ENCODE measurements at regions not wholly inside any gene's neighbourhood (a gene's known extent, or its start where the extent isn't known, plus 50 kb on each side); places are given as distances from the start of the nearest gene placed in this dataset.

DNA sequence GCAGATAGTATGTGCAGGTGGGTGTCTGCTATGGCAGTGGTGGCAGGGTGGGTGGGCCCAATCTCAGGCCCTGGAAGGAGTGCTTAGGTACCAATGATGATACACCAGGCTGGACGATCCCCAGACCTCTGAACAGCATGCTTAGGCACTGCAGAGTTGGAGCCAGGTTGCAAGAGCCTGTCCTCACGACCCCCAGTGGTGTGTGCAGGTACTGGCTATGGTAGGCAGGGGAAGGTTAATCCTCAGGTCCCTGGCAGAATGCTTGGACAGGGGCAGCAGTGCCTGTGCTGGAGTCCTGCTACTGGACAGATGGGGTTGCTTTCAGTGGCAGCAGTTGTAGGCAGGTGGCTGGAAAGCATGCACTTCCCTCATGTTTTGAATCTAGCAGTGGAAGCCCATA lies 100.5 kb upstream of the NEK7 start:
- peaks cover 11% of the 10 kb centered on the region for H3K4me1 Mint-ChIP-seq
- no peak for DNase-seq
- H3K9me3 Mint-ChIP-seq (ENCODE audit: low read depth): no peaks in the 10 kb centered on the region
- H3K27ac Mint-ChIP-seq: no peak overlapping the region
- CTCF ChIA-PET: interaction anchor here (1.0 kb wide), 1 partner anchor 17 kb away, joined by 3 read pairs; no protein-coding TSS in a partner anchor
- ATAC-seq: no peak
- H3K4me3 Mint-ChIP-seq: no peak overlapping the region
- peaks cover 5% of the 10 kb centered on the region for H3K27me3 Mint-ChIP-seq
- H3K36me3 Mint-ChIP-seq: peaks cover 10% of the 10 kb centered on the region

DNA sequence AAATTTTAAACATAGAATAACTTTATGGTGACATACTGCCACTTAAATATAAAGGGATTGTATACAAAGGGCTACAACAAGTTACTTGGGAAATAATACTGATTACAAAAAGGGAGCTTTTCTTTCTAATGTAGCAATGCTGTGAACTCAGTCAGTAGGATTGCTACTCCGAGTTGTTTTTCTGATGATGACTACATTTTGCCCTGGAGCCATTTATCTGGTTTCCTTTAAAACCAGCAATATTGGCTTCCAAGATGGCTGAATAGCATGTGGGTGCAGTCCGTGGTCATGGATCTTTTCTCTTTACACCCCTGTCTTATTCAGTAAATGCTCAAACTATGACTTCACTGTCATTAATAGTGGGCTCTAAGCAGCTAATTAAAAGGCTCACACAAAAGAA lies 92.6 kb upstream of the NEK7 start:
- Mint-ChIP-seq H3K36me3 (no peaks in the 10 kb centered on the region), H3K27ac (no peak overlapping the region), H3K27me3 (peaks cover 12% of the 10 kb centered on the region), H3K9me3 (ENCODE audit: low read depth) (no peaks in the 10 kb centered on the region), H3K4me1 (no peaks in the 10 kb centered on the region), H3K4me3 (no peak overlapping the region)
- ATAC-seq (no peak), DNase-seq (no peak)
- CTCF ChIA-PET: no interaction called here

DNA sequence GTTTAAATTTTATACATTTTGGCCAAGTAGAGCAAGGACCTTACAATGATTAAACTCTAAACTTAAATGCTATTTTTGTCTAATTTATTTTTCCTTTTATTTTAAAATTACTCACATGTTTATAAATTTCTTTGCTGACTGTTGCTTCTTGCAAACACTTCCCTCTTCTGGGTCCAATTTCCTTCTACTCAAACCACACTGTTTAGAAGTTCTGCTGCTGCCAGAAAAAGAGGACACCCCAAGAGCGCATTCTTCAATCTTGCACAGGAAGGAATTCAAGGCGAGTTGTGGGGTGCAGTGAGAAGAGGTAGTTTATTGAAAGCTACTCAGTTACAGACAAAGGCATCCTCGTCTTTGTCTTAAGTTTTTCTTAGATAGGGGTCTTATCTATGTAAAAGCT lies 88.5 kb upstream of the NEK7 start:
- Mint-ChIP-seq H3K4me3 (no peak overlapping the region), H3K27ac (no peak overlapping the region), H3K4me1 (no peaks in the 10 kb centered on the region), H3K27me3 (peaks cover 23% of the 10 kb centered on the region), H3K9me3 (ENCODE audit: low read depth) (no peaks in the 10 kb centered on the region), H3K36me3 (peaks cover 3% of the 10 kb centered on the region)
- ATAC-seq (no peak), DNase-seq (no peak)
- CTCF ChIA-PET: interaction anchor here (1.1 kb wide), 1 partner anchor 20 kb away, joined by 4 read pairs; no protein-coding TSS in a partner anchor

DNA sequence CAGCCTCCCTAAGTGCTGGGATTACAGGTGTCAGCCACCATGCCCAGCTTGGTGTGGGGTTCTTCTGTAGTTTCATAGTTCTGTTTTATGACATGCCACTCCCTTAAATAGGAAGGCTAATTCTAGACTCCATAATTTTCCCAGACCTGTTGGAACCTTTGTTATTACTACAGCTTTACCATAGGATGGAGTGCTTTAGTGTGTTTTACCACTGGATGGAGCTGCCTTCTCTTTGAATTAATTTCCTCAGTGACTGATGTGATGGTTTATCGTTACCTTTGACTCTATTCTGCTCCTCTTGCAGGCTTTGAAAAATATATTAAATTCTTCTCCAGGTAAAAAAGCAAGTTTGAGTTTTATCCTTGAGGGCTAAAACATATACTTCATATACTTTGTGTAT lies 84.6 kb upstream of the NEK7 start:
- H3K4me3 Mint-ChIP-seq: no peak overlapping the region

DNA sequence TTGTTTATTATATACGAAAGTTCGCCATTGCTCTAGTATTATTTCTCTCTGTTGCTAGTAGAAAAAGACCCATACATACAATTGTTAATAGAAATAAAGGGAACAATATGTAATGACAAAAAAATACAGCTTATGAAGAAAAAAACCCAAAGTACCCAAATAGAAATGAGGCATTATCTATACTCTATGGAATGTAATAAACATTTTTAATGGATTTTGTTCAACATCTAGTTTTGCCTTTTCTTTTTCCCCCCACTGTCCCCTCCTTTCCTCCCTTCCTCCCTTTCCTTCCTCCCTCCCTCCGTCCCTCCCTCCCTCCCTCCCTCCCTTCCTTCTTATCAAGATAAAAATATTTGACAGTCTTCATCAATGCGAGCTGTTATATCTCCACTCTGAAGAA lies 81.5 kb upstream of the NEK7 start:
- H3K4me1 Mint-ChIP-seq: no peaks in the 10 kb centered on the region
- DNase-seq (no peak), ATAC-seq (no peak)
- peaks cover 14% of the 10 kb centered on the region for H3K27me3 Mint-ChIP-seq
- peaks cover 3% of the 10 kb centered on the region for H3K9me3 Mint-ChIP-seq (ENCODE audit: low read depth)
- CTCF ChIA-PET: interaction anchor here (1.1 kb wide), 1 partner anchor 206 kb away, joined by 3 read pairs; no protein-coding TSS in a partner anchor
- peaks cover 6% of the 10 kb centered on the region for H3K36me3 Mint-ChIP-seq
- no peak overlapping the region for H3K4me3 Mint-ChIP-seq
- no peak overlapping the region for H3K27ac Mint-ChIP-seq

More for the DNA sequence above, 84.6 kb upstream of the NEK7 start:
- H3K4me1 Mint-ChIP-seq: no peaks in the 10 kb centered on the region
- H3K36me3 Mint-ChIP-seq: peaks cover 3% of the 10 kb centered on the region
- CTCF ChIA-PET: interaction anchor here (1.0 to 1.3 kb wide), 2 partner anchors 16 to 547 kb away, joined by 3 read pairs; no protein-coding TSS in a partner anchor
- ATAC-seq (no peak), DNase-seq (no peak)
- H3K27me3 Mint-ChIP-seq: peaks cover 22% of the 10 kb centered on the region
- H3K9me3 Mint-ChIP-seq (ENCODE audit: low read depth): no peaks in the 10 kb centered on the region
- no peak overlapping the region for H3K27ac Mint-ChIP-seq

DNA sequence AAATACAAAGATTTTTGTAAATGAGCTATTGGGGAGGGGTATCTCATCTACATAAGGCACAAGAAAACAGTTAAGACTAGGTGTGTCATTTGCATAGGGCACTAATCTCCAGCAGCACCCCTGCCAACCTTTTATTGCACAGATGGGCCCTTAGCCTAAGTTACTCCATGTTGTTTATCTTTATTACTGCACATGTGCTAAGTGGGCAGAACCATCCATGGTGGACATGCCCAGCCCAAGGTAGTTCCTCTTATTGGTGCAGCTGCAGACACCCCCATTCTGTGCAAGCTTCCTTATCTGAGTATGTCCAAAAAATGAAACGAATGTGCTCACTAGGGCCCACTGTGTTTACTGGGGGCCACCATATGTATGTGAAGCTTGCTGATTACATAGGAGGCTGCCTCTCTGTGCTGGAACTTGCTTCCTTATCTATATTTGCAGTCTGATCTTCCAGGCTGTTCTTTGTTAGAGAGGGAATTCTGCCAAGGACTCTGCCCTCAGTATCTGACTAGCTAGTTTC lies 77.3 kb upstream of the NEK7 start:
- peaks cover 2% of the 10 kb centered on the region for H3K36me3 Mint-ChIP-seq
- CTCF ChIA-PET: interaction anchor here (1.1 to 1.7 kb wide), 2 partner anchors 9 to 10 kb away, joined by 3 to 6 read pairs; no protein-coding TSS in a partner anchor
- H3K27ac Mint-ChIP-seq: no peak overlapping the region

DNA sequence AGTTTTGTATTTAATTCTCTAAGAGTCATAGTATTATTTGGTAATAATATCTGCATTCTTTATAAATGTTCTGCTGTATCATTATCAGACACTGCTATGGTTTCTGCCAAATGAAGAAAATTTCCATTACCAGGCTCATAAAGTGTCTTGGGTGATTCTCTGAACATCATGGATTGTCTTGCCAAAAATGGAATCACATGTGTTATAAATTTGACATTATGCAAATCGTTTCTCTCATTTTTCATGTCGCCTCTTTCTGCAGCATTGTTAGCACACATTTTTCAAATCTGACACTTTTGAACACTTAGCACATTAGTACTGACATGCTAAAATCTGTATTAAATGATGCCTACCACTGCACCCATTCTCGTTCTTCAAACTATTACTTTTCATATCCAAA lies 74.2 kb upstream of the NEK7 start:
- Mint-ChIP-seq H3K4me3 (no peak overlapping the region), H3K27me3 (peaks cover 3% of the 10 kb centered on the region), H3K4me1 (no peaks in the 10 kb centered on the region), H3K36me3 (peaks cover 2% of the 10 kb centered on the region), H3K27ac (no peak overlapping the region), H3K9me3 (ENCODE audit: low read depth) (peaks cover 5% of the 10 kb centered on the region)
- ATAC-seq: no peak
- DNase-seq: no peak
- CTCF ChIA-PET: no interaction called here

More for the DNA sequence above, 77.3 kb upstream of the NEK7 start:
- H3K9me3 Mint-ChIP-seq (ENCODE audit: low read depth): peaks cover 5% of the 10 kb centered on the region
- H3K4me1 Mint-ChIP-seq: no peaks in the 10 kb centered on the region
- H3K27me3 Mint-ChIP-seq: peaks cover 10% of the 10 kb centered on the region
- DNase-seq (no peak), ATAC-seq (no peak)
- no peak overlapping the region for H3K4me3 Mint-ChIP-seq

DNA sequence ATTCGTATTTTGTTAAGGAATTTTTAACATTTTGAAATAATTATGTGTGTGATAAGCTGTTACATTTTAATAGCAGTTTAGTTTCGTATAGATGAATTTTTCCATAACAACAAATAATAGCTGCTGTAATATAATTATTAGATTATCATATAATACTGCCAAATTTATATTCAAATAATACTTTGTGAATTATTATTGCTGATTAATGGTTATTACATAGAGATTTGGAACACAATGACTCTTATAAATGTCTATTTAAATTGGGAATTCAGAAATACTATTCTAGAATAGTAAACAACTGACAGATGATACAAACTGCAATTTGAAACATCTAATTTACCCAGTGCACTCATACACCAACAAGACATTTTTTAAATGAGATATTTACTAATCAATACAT lies 73.2 kb upstream of the NEK7 start:
- H3K36me3 Mint-ChIP-seq: peaks cover under 1% of the 10 kb centered on the region
- CTCF ChIA-PET: no interaction called here
- peaks cover 3% of the 10 kb centered on the region for H3K9me3 Mint-ChIP-seq (ENCODE audit: low read depth)
- no peak for ATAC-seq
- H3K27me3 Mint-ChIP-seq: peaks cover 3% of the 10 kb centered on the region
- no peak for DNase-seq
- H3K27ac Mint-ChIP-seq: no peak overlapping the region
- peaks cover 4% of the 10 kb centered on the region for H3K4me1 Mint-ChIP-seq
- H3K4me3 Mint-ChIP-seq: no peak overlapping the region

DNA sequence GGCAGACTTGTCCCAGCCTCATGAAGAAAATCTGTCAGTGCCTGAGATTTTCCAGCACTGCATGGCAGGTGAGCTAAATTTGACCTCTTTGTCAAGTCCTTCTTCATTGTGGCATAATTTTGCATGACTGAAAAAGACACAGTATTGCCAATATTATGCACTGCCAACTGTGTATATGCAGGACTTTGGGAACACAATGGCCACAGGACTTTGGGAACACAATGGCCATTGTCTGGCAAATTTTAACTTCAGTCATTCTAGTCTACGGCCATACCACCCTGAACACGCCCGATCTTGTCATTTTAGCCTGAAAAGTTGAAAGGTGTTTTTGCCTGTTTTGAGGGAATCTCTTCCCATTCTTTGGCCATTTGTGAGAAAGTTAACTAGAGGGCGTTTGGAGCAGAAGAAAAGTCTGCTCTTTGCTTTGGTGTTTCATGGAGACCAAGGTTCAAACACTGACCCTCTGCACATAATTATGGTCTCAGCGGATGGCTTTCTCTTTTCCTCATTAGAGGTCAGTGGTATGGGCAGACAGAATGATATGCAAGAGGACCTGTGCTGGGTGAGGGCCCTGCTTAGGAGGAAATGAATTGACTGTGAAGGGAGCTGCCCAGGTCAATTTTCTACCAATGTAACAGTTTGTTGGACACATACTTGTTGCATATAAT lies 72.4 kb upstream of the NEK7 start:
- Mint-ChIP-seq H3K36me3 (no peaks in the 10 kb centered on the region), H3K4me3 (no peak overlapping the region), H3K27ac (no peak overlapping the region), H3K9me3 (ENCODE audit: low read depth) (peaks cover 2% of the 10 kb centered on the region), H3K4me1 (peaks cover 8% of the 10 kb centered on the region), H3K27me3 (peaks cover 3% of the 10 kb centered on the region)
- ATAC-seq (no peak), DNase-seq (no peak)
- CTCF ChIA-PET: interaction anchor here (0.8 to 1.1 kb wide), 2 partner anchors 18 to 71 kb away, joined by 3 read pairs; no protein-coding TSS in a partner anchor

DNA sequence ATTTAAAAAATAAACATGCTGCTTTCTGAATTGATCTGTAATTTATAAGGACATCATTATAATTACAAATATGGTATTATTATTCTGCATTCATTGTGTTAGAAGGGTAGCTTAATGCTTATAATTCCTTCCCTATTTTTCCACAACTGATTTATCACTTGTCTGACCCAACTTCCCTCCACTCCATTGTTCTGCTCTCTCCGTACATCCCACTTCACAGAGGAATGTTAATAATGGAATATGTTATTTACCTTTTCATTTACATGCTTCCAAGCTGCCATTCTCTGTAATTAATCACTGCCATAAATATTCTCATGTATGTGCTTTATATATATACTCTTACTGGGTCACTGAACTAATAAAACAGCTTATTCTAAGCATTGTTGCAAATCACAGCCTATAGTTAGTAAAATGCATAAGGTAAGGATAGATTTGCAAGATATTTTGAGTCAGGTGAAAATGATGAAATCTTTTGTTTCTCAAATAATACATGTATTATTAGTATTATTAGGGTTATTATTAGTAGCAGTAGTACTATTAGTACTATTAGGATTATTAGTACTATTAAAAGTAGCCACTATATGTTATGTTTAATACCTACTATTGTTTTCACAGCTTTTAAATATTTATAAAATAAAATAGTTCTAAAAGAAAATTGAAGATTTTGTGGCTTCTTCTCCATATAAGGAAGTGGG lies 70.6 kb upstream of the NEK7 start:
- CTCF ChIA-PET: interaction anchor here (0.8 to 1.2 kb wide), 3 partner anchors 12 to 70 kb away, joined by 3 to 5 read pairs (median 4); no protein-coding TSS in a partner anchor
- H3K27ac Mint-ChIP-seq: no peak overlapping the region
- peaks cover 3% of the 10 kb centered on the region for H3K27me3 Mint-ChIP-seq
- DNase-seq (no peak), ATAC-seq (no peak)
- H3K36me3 Mint-ChIP-seq: no peaks in the 10 kb centered on the region
- H3K4me1 Mint-ChIP-seq: peaks cover 8% of the 10 kb centered on the region
- no peak overlapping the region for H3K4me3 Mint-ChIP-seq
- no peaks in the 10 kb centered on the region for H3K9me3 Mint-ChIP-seq (ENCODE audit: low read depth)

DNA sequence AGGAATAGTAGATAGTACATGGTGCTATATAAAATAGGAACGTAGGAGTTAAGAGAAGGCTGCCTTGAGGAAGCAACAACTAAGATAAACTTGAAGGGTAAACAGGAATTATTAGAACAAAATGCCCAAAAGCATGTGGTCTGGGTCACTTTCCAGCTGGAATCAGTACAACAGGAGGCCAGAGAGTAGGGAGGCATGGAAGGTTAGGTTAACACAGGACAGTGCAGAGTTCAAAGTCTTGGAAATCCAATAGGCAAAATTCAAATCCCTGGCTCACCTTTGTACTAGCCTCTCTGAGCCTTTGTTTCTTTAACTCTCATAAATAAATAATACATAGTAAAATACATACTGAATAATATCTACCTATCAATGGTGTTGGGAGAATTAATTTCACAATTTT lies 69.0 kb upstream of the NEK7 start:
- peaks cover 8% of the 10 kb centered on the region for H3K4me1 Mint-ChIP-seq
- no peak overlapping the region for H3K27ac Mint-ChIP-seq
- H3K9me3 Mint-ChIP-seq (ENCODE audit: low read depth): no peaks in the 10 kb centered on the region
- CTCF ChIA-PET: interaction anchor here (0.7 to 1.7 kb wide), 5 partner anchors 8 to 380 kb away, joined by 3 to 8 read pairs (median 5); no protein-coding TSS in a partner anchor
- DNase-seq (no peak), ATAC-seq (no peak)
- no peak overlapping the region for H3K4me3 Mint-ChIP-seq
- no peaks in the 10 kb centered on the region for H3K27me3 Mint-ChIP-seq
- no peaks in the 10 kb centered on the region for H3K36me3 Mint-ChIP-seq

DNA sequence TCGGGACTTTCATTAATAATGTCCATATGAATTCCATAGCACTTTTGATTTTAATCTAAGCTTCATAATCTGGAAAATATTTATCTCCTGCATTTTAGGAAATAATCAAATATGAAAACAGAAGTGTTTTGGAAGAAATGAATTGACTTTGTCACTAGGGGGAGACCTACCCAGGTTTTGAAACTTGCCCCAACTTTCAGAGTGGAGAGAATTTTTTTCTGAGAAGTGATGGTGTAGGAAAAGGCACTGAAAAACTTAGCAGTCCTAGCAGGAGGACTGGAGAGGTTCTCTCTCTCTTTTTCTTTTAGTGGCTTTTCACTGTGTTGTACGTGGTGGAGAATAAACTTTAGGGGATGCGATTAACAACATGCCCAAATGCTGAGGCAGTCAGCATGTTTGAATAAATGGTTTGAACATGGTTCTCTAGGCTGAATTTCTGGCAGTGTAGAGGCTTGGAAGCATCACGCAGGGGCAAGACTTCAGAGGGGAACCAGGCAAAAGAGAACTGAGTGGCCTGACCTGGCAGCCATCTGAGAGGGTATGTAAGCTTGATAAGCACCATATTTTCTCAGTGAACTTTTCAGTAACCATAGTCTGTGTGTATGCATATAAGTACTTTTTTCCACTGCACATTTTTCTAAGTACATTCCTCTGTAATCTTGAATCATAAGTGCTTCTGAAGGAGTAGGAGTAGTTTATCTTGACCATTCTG lies 68.3 kb upstream of the NEK7 start:
- H3K27ac Mint-ChIP-seq: peak overlapping the region; percentile 2
- no peaks in the 10 kb centered on the region for H3K27me3 Mint-ChIP-seq
- ATAC-seq: peak; percentile 65

DNA sequence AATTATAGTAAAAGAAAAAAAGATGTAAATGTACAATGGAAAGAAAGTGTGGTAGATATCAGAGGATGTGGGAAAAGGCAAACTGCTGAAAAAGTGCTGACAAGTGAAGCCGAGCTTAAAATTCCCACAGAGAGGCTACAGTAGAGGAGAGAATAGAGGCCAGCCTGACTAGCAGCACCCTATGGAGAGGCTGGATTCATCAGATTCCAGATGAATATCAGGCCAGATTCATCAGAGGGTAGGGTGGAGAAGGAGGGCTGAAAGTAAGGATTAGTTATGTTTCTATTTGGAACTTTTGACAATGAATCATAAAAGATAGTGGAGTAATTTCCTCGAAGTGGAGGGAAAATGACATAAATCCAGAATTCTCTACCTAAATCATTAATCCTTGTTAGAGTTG lies 60.4 kb upstream of the NEK7 start:
- H3K36me3 Mint-ChIP-seq: peaks cover 3% of the 10 kb centered on the region
- DNase-seq (no peak), ATAC-seq (no peak)
- CTCF ChIA-PET: no interaction called here
- no peaks in the 10 kb centered on the region for H3K27me3 Mint-ChIP-seq
- H3K4me3 Mint-ChIP-seq: no peak overlapping the region
- H3K27ac Mint-ChIP-seq: no peak overlapping the region
- peaks cover 3% of the 10 kb centered on the region for H3K4me1 Mint-ChIP-seq
- H3K9me3 Mint-ChIP-seq (ENCODE audit: low read depth): no peaks in the 10 kb centered on the region

More for the DNA sequence above, 68.3 kb upstream of the NEK7 start:
- CTCF ChIA-PET: interaction anchor here (0.7 to 1.7 kb wide), 6 partner anchors 9 to 379 kb away, joined by 3 to 8 read pairs (median 4); no protein-coding TSS in a partner anchor
- Mint-ChIP-seq H3K36me3 (no peaks in the 10 kb centered on the region), H3K4me3 (no peak overlapping the region), H3K4me1 (peaks cover 8% of the 10 kb centered on the region), H3K9me3 (ENCODE audit: low read depth) (no peaks in the 10 kb centered on the region)
- no peak for DNase-seq

Data from activated CD8-positive, alpha-beta memory T cell treated with anti-CD3 and anti-CD28 coated beads, Interleukin-2, amount 10 ng/mL, durations not matched to agents 7 days and 5 days (primary cell).